Thoracic aorta (tissue), 2 donors: ENCODE measurements at regions not wholly inside any gene's neighbourhood (a gene's known extent, or its start where the extent isn't known, plus 50 kb on each side); places are given as distances from the start of the nearest gene placed in this dataset.

Source experiments
- ATAC-seq: fragments of 150-250 bp; one replicate; pipeline ENCODE4 v1.8.0; 2017; ENCODE audit warnings: low read depth; ENCODE audit not compliant: insufficient number of reproducible peaks, low FRiP score
- DNase-seq: peaks from one replicate; pipeline ENCODE4 v3.0.0-alpha.2; 2020; ENCODE audit warnings: low spot score
- H3K27ac ChIP-seq, 2 donors: fragments of 200-600 bp; sonication (generic); 1 replicate in 1 of 2; 2 replicates in 1 of 2; pipeline ENCODE4 v1.5.1; 2016; ENCODE audit warnings: mild to moderate bottlenecking in 2 of 2, moderate library complexity in 2 of 2
- H3K27me3 ChIP-seq: fragments of 200-600 bp; sonication (generic); replicated peaks from 2 replicates; pipeline ENCODE4 v1.6.0; 2016; ENCODE audit warnings: mild to moderate bottlenecking; ENCODE audit not compliant: insufficient read depth
- H3K36me3 ChIP-seq: fragments of 200-600 bp; sonication (generic); one replicate; pipeline ENCODE4 v1.5.1; 2016
- H3K4me1 ChIP-seq, 2 donors: fragments of 200-600 bp; sonication (generic); 1 replicate in 1 of 2; 2 replicates in 1 of 2; pipeline versions ENCODE4 v1.5.1 to v1.6.0; 2016; ENCODE audit warnings: low read depth in 2 of 2, mild to moderate bottlenecking in 1 of 2; ENCODE audit not compliant: control insufficient read depth in 1 of 2
- H3K4me3 ChIP-seq: fragments of 200-600 bp; sonication (generic); 2 replicates; pipeline ENCODE4 v1.5.1; 2016; ENCODE audit warnings: mild to moderate bottlenecking
- H3K9me3 ChIP-seq: fragments of 200-600 bp; sonication (generic); 2 replicates; pipeline ENCODE4 v1.5.1; 2016
- CTCF ChIP-seq: fragments of 200-600 bp; sonication (generic); IDR thresholded peaks from one replicate; pipeline ENCODE4 v1.5.1; 2019; ENCODE audit warnings: antibody characterized with exemption

- H3K9me3 ChIP-seq: no peaks in the 10 kb centered on the region
- H3K4me1 ChIP-seq: no peaks in the 10 kb centered on the region
- no peak for DNase-seq
- ATAC-seq: no peak
- no peaks in the 10 kb centered on the region for H3K27me3 ChIP-seq
- H3K36me3 ChIP-seq: no peaks in the 10 kb centered on the region
- no peak overlapping the region for H3K27ac ChIP-seq
- no peak for TF ChIP-seq CTCF
- no peak overlapping the region for H3K4me3 ChIP-seq
Measured at GRCh38 chr9:12516031-12516430, 177.2 kb upstream of the TYRP1 start.

GRCh38 chr9:12516573-12516972, 176.6 kb upstream of the TYRP1 start:
- ATAC-seq (no peak), DNase-seq (no peak)
- Histone ChIP-seq H3K4me3 (no peak overlapping the region), H3K4me1 (no peaks in the 10 kb centered on the region), H3K27ac (no peak overlapping the region), H3K9me3 (no peaks in the 10 kb centered on the region), H3K27me3 (no peaks in the 10 kb centered on the region), H3K36me3 (no peaks in the 10 kb centered on the region)
- no peak for TF ChIP-seq CTCF

DNA sequence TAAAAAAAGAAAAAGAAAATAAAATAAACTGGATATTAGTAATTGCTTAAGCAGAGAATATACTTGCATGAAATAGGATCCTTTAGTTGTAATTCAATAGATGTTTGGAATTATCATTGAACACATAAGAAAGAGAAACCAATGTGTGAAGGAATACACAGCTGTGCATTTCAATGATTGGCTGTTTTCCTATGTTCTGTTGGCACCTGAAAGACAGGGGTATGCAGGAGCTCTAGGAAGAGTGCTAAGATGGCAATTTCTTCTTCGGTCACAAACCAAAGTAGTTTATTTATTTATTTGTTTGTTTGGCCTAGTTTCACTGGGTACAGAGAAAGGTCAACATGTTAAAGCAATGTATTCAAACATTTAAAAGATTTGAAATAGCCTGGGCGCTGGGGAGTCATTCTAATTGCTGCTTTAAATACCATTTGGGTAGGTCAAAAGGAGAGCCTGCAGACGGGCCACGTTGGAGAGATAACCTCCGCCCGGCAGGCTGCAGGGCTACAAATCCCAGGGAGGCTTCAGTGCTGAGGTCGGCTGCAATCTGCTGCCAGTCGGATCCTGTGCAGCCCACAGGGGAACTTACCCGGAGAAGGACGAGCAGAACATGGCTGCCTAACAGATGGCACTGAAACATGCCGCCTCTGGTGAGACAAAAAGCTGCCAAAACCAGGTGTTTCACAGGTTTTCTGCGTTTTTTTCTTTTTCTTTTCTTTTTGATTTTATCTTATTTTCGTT, 154.2 kb upstream of the TYRP1 start:
- Histone ChIP-seq H3K27me3 (no peaks in the 10 kb centered on the region), H3K4me3 (peak overlapping the region; percentile 40), H3K4me1 (peaks cover 0 to 7% of the 10 kb centered on the region in 2 donors), H3K9me3 (no peaks in the 10 kb centered on the region), H3K27ac (no peak overlapping the region), H3K36me3 (no peaks in the 10 kb centered on the region)
- TF ChIP-seq CTCF: no peak
- ATAC-seq: no peak
- no peak for DNase-seq

DNA sequence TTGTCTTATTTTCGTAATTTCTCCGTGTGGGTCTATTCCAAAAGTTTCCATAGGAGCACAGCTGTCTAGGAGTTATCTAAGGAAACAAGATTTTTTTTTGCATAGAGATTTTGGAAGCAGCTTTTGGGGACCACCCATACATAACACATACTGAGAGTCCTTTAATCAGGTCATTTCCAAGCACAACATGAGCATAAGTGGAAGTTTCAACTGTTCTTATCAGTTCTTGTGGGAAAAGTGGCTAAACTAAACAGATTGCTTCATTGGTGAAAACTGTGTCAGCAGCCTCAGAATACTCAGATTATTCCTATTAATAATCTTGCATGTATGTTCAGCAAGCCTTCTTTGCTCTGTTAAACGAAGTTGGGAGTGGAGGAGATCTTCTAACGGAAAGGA, 153.6 kb upstream of the TYRP1 start:
- no peak overlapping the region for H3K27ac ChIP-seq
- H3K4me3 ChIP-seq: peak overlapping the region; percentile 40
- no peaks in the 10 kb centered on the region for H3K9me3 ChIP-seq
- DNase-seq: no peak
- peaks cover 0 to 7% of the 10 kb centered on the region in 2 donors for H3K4me1 ChIP-seq
- no peak for TF ChIP-seq CTCF
- H3K36me3 ChIP-seq: no peaks in the 10 kb centered on the region
- no peaks in the 10 kb centered on the region for H3K27me3 ChIP-seq
- ATAC-seq: no peak

GRCh38 chr9:12544700-12545099, 148.5 kb upstream of the TYRP1 start:
- Histone ChIP-seq H3K27ac (no peak overlapping the region), H3K4me1 (peaks cover 0 to 6% of the 10 kb centered on the region in 2 donors), H3K27me3 (no peaks in the 10 kb centered on the region), H3K4me3 (no peak overlapping the region), H3K36me3 (no peaks in the 10 kb centered on the region), H3K9me3 (no peaks in the 10 kb centered on the region)
- DNase-seq (no peak), ATAC-seq (no peak)
- no peak for TF ChIP-seq CTCF
